ENCODE measurements at regions not wholly inside any gene's neighbourhood (a gene's known extent, or its start where the extent isn't known, plus 50 kb on each side); places are given as distances from the start of the nearest gene placed in this dataset.

GRCh38 chr5:4722886-4723285, 417.2 kb upstream of the ADAMTS16 start:
- no peaks in the 10 kb centered on the region for H3K4me1 Mint-ChIP-seq (ENCODE audit: low read depth, unreplicated experiment)
- no peak for DNase-seq
- H3K9me3 Mint-ChIP-seq (ENCODE audit: unreplicated experiment), result no peaks in the 10 kb centered on the region
- no peak overlapping the region for H3K4me3 Mint-ChIP-seq (ENCODE audit: unreplicated experiment)
- no peaks in the 10 kb centered on the region for H3K36me3 Mint-ChIP-seq (ENCODE audit: unreplicated experiment)
- H3K27ac Mint-ChIP-seq (ENCODE audit: unreplicated experiment), result no peak overlapping the region
- TF ChIP-seq, protein P1, sequence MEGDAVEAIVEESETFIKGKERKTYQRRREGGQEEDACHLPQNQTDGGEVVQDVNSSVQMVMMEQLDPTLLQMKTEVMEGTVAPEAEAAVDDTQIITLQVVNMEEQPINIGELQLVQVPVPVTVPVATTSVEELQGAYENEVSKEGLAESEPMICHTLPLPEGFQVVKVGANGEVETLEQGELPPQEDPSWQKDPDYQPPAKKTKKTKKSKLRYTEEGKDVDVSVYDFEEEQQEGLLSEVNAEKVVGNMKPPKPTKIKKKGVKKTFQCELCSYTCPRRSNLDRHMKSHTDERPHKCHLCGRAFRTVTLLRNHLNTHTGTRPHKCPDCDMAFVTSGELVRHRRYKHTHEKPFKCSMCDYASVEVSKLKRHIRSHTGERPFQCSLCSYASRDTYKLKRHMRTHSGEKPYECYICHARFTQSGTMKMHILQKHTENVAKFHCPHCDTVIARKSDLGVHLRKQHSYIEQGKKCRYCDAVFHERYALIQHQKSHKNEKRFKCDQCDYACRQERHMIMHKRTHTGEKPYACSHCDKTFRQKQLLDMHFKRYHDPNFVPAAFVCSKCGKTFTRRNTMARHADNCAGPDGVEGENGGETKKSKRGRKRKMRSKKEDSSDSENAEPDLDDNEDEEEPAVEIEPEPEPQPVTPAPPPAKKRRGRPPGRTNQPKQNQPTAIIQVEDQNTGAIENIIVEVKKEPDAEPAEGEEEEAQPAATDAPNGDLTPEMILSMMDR (IDR thresholded peaks at IDR 0.05; ENCODE audit: partially characterized antibody, unreplicated experiment), result no peak
- H3K27me3 Mint-ChIP-seq (ENCODE audit: unreplicated experiment), result no peaks in the 10 kb centered on the region

GRCh38 chr5:4725594-4725993, 414.5 kb upstream of the ADAMTS16 start:
- peaks cover 2% of the 10 kb centered on the region for H3K4me1 Mint-ChIP-seq (ENCODE audit: low read depth, unreplicated experiment)
- no peak for DNase-seq
- no peak overlapping the region for H3K27ac Mint-ChIP-seq (ENCODE audit: unreplicated experiment)
- no peaks in the 10 kb centered on the region for H3K27me3 Mint-ChIP-seq (ENCODE audit: unreplicated experiment)
- no peak overlapping the region for H3K4me3 Mint-ChIP-seq (ENCODE audit: unreplicated experiment)
- H3K9me3 Mint-ChIP-seq (ENCODE audit: unreplicated experiment), result no peaks in the 10 kb centered on the region
- TF ChIP-seq, protein P1 (IDR thresholded peaks at IDR 0.05; ENCODE audit: partially characterized antibody, unreplicated experiment), result no peak
- no peaks in the 10 kb centered on the region for H3K36me3 Mint-ChIP-seq (ENCODE audit: unreplicated experiment)

DNA sequence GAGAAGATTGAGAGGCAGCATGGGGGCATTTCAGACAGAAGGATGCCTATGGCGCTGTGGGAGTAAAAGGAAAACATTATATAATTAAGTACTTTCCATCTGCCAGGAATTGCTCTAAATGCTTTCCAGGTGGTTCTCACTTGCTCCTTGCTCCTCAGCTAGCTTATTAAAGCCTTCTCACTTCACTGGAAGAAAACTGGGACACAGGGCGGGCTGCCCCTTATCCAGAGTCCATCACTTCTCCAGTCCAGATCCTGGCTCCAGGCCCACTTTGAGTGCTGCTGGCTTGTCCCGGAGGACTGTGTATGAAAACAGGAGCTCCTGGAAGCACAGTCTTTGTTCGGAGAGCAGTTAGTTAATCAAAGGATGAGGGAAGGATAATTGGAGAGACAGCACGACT, 409.9 kb upstream of the ADAMTS16 start:
- H3K36me3 Mint-ChIP-seq (ENCODE audit: unreplicated experiment), result no peaks in the 10 kb centered on the region
- peak overlapping the region; percentile 10 for H3K27ac Mint-ChIP-seq (ENCODE audit: unreplicated experiment)
- TF ChIP-seq, protein P1 (IDR thresholded peaks at IDR 0.05; ENCODE audit: partially characterized antibody, unreplicated experiment), result no peak
- DNase-seq, result no peak
- no peak overlapping the region for H3K4me3 Mint-ChIP-seq (ENCODE audit: unreplicated experiment)
- H3K9me3 Mint-ChIP-seq (ENCODE audit: unreplicated experiment), result no peaks in the 10 kb centered on the region
- peaks cover 17% of the 10 kb centered on the region for H3K4me1 Mint-ChIP-seq (ENCODE audit: low read depth, unreplicated experiment)
- no peaks in the 10 kb centered on the region for H3K27me3 Mint-ChIP-seq (ENCODE audit: unreplicated experiment)

GRCh38 chr5:4734348-4734747, 405.8 kb upstream of the ADAMTS16 start:
- Mint-ChIP-seq H3K27me3 (ENCODE audit: unreplicated experiment) (no peaks in the 10 kb centered on the region), H3K9me3 (ENCODE audit: unreplicated experiment) (no peaks in the 10 kb centered on the region), H3K36me3 (ENCODE audit: unreplicated experiment) (no peaks in the 10 kb centered on the region), H3K4me1 (ENCODE audit: low read depth, unreplicated experiment) (peaks cover 33% of the 10 kb centered on the region), H3K27ac (ENCODE audit: unreplicated experiment) (no peak overlapping the region), H3K4me3 (ENCODE audit: unreplicated experiment) (no peak overlapping the region)
- TF ChIP-seq, protein P1 (IDR thresholded peaks at IDR 0.05; ENCODE audit: partially characterized antibody, unreplicated experiment), result no peak
- no peak for DNase-seq

DNA sequence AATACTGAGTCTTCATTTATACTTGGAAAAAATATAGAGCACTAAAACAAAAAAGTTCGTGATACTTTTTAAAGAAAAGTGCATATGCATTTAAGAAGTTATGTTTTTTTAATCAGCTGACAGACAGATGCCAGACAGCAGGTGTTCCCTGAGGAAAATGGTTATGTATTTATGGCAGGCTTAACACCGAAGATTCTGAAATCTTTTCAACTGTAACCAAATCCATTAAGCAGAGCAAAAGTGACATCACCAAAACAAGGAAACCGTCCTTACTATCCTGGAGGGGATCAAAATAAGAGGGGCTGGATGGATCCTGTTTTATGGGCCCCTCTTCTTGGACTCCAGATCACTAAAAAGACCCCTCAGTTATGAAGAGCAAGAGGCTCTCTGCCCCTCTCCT, 404.9 kb upstream of the ADAMTS16 start:
- peaks cover 40% of the 10 kb centered on the region for H3K4me1 Mint-ChIP-seq (ENCODE audit: low read depth, unreplicated experiment)
- no peaks in the 10 kb centered on the region for H3K9me3 Mint-ChIP-seq (ENCODE audit: unreplicated experiment)
- H3K36me3 Mint-ChIP-seq (ENCODE audit: unreplicated experiment), result no peaks in the 10 kb centered on the region
- TF ChIP-seq, protein P1 (IDR thresholded peaks at IDR 0.05; ENCODE audit: partially characterized antibody, unreplicated experiment), result no peak
- no peak for DNase-seq
- peak overlapping the region; percentile 93 for H3K27ac Mint-ChIP-seq (ENCODE audit: unreplicated experiment)
- H3K27me3 Mint-ChIP-seq (ENCODE audit: unreplicated experiment), result no peaks in the 10 kb centered on the region
- no peak overlapping the region for H3K4me3 Mint-ChIP-seq (ENCODE audit: unreplicated experiment)

All from glutamatergic neuron (in vitro differentiated cells).